ENCODE measurements at regions not wholly inside any gene's neighbourhood (a gene's known extent, or its start where the extent isn't known, plus 50 kb on each side); places are given as distances from the start of the nearest gene placed in this dataset.

DNA sequence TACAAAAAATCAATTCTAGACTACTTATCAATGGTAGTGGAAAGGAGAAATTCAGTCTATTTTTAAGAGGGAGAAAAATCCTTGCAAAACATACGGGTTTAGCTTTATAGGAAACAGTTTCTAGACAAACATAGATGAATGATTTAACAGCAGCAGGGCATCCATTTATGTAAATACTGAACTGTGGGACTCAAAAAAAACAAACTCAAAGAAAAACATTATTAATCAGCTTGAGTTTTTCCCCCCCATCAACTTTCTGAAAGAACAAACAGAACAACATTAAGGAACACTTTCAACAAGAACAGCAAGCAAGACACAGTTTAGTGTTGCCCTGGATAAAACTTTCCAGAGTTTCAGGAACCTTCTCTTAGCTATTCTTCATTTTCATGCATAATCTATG, 147.3 kb upstream of the KCNK2 start:
- no peak for DNase-seq

DNA sequence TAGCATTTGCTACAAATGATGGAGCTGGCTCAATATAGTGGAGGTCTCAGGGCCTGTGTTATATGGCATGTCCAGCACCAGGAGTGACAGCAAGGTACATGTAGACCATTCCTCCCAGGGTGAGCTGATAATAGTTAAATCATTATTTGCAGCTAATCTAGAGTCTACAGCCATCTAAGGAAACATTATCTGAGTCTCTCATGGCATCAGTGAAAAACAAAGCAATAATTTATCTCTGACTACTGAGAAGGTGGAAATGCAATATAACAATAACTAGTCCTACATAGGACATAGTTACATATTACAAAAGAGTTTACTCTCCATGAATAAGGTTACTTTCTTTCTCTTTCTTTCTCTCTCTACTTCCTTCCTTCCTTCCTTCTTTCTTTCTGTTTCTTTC, 143.4 kb upstream of the KCNK2 start:
- no peak for DNase-seq

DNA sequence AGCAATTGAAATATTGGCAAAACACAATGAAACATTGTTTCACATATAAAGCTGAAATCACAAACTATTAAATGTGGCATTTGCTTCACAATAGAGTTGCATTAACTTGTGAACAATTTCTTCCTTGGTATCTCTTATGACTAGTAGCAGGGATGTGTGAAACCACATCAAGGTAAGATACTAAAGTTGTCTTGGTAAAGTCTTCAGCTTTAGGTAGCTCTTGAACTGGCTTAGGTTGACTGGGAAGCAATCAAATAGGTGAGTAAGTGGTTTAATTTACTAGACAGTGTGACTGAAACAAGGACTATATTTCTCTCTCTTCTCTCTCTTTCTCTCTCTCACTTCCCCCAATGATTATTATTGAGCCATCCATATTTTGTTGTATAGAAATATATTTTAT, 141.5 kb upstream of the KCNK2 start:
- peak; percentile 3 for DNase-seq

DNA sequence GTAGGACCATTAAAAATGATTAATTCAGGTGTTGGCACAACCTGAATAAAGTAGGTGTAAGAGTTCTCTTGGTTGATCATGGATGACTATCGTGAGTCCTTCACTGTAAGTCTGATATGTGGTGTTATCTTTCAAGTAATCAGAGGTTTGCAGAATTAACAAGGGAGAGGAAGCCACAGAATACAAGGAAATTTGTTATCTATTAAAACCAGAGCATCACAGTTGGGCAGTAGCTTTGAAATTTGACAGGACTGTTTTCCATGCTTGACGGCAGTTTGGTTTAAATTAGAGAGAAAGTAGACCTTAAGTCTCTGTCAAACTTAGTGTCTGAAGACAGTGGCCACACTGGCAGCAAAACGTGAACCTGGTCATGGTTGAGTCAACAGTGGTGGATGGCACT, 139.5 kb upstream of the KCNK2 start:
- no peak for DNase-seq

DNA sequence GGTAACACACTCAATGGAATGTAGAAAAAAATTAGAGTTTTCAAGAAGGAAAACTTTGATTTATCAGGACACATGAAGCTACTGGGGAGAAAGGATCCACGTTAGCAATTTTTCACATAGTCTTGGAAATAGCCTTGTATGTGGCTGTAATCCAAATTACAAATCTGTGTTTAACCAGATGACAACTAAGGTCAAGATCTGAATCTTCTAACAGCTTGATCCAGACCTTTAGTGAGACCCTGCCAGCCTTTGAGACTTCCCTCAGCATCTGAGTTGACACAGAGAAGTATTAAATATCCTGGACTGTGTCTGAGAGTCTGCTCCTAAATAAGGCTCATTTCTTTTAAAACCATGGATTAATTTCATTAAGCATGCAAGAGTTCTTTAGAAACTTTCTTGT, 135.9 kb upstream of the KCNK2 start:
- DNase-seq: no peak

DNA sequence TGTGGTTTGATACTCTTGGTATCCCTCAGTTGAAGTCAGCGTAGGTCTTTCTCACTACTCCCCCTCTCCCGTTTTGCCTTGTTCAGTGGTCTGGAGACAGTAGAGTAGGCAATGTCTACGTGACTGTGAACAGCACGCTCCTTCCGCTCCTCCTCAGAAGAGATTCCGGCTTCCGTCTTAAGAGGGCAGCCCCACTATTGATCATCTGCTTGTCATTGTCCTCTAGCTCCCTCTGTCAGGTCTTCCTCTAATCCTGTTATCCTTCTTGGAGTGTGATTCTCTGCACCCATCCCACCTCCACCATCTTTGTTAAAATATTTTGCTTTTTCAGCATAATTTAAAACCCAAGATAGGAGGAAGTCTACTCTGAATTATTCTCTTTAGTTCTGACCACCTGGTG, 129.9 kb upstream of the KCNK2 start:
- no peak for DNase-seq

DNA sequence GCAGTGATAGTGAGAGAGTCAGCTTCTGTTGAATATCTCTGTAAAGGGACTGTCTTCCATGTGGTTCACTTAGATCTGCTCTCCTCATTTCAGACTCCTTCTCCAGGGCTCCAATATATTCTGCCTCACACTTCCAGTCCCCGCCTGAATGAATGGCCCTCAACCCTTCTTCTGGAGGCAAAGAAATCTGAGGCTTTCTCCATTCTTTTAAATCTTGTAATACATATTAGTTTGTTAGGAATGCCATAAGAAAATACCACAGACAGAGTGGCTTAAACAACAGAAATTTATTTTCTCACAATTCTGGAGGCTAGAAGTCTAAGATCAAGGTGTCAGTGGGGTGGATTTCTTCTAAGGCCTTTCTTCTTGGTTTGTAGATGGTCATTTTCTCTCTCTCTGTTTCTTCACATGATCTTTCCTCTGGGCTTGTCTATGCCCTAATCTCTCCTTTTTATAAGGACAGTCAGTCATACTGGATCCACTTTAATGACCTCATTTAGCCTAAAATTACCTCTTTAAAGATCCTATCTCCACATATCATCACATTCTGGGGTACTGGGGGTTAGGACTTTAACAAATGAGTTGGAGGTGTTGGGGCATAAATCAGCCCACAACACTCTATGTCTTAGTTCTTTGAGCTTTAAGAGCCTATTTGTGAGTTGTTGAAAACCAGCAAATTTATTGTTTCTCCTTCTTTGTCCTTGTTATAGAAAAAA, 128.5 kb upstream of the KCNK2 start:
- DNase-seq: no peak

DNA sequence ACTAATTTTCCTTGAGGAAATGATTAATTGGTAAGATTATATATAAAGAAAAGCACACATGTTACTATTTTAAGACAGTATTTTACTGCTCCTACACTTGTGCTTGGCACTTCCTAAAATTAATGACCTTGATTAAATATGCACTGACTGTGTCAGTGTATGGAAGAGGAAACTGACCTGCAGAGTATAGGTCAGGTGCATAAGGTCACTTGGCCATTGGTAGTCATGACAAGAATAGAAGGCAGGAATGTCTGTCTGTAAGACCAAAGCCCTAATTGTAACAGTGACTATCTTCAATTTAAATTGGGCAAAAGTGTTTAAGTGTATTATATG, 128.0 kb upstream of the KCNK2 start:
- DNase-seq: no peak

DNA sequence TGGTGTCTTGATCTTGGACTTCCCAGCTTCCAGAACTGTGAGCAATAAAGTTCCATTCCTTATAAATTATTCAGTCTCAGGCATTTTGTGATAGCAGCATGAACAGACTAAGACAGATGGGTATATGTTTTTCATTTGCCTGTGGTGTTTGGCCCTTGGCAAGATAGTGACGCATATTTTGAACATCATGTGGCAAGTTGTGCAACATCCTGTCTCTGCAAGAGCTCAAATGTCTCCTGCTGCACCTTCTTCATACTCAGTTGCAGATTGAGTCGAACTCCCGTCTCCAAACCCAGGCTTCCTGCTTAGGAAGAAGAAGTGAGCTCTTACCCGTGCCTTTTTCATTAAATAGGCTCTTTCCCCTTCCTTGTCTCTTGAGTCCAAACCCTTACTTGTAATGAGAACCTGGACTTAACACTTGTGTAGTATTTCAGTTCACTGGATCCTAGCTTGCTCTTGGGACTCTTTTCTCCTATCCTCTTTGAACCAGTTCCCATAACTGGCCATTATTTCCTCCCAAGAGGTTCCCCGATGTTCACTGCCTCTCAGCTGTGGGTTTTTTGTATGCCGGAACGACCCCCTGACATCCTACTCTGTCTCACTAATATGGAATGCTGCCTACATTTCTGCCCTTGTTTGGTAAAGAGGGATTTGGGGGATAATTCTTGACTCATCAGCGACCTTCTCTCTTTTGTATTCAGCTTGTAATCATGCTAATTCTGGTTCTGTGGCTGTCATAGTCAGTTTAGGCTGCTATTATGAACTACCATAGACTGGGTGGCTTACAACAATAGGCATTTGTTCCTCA, 125.0 kb upstream of the KCNK2 start:
- DNase-seq: peak; percentile 43

DNA sequence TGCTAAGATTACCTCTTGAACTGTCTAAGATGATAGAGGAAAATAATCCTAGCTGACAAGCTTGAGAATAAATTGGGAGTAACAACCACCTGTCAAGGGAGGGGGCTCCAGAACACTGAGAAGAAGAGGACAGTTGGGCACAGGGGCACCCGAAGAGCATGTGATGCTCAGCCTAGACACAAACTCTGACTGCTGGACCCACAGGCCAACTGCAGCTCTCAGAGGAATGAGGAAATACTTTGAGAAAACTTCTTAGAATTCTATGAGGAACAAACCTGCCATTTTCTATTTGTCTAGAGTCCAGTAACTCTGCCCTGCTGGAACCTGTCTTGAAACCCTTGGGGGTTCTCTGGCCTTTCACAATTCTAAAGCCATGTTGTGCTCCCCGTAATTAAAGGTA, 124.1 kb upstream of the KCNK2 start:
- DNase-seq: no peak

DNA sequence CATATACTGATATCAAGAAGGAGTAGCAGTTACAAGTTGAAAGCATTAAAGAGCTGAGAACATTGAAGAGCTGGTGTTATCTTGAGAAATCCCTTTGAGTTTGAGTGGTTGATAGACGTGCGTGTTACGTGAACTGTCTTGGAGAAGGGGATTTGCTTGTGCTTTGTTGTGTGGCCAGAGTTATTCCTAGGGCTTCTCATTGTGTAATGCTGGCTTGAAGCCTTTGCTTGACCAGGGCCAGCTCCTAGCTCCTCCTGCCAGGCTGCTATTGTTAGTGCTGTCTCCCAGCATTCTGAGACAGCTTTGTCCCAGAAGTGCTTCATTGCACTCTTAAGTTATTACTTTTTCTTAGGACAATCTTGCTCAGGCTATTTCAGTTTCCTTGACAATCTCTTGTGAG, 116.2 kb upstream of the KCNK2 start:
- no peak for DNase-seq

DNA sequence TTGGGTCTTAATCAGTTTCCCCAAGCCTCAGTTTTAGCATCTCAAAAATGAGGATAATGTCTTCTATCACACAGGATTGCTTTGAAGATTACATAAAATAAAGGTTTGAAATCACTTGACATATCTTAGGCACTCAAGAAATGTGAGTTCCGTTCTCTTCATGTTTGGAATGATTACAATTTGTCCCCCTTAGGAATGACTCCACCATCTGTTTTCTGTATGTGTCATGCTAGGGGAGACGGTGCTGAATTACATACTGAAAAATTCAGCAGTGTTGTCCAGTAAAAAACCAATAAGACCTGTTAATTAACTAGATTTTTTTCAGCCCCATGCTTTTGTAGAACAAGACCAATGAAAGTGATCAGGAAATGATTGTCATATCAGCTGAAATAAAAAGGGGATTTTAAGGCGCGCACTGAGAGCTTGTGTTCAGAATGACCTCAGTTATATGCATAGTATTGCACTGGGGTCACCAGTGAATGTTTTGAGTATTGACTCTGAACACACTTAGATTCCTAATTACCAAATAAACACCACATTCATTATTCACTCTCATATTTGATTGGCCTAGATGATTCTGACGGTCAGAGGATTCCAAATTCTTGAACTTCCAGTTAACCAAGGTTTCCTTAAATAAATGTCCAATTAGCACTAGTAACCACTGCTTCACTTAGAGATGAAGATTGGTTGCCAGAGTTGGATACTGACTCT, 114.5 kb upstream of the KCNK2 start:
- no peak for DNase-seq

DNA sequence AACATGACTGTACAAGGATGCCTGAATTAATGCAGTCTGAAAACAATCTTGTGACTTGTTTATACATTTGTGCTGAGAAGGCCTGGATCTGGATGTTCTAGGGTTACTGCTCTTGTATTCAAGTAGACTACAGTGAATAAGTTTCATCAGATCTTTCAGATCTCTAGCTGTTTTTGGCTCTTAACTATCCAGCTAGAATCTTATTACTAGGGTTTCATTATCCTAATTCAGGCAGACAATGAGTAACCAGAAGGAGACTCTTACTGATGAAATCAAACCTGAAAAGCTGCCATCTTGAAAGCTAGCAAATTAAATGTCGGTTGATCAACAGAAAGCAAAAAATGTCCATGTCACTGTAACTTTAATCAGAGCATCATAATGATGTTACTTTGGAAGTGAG, 112.5 kb upstream of the KCNK2 start:
- no peak for DNase-seq

DNA sequence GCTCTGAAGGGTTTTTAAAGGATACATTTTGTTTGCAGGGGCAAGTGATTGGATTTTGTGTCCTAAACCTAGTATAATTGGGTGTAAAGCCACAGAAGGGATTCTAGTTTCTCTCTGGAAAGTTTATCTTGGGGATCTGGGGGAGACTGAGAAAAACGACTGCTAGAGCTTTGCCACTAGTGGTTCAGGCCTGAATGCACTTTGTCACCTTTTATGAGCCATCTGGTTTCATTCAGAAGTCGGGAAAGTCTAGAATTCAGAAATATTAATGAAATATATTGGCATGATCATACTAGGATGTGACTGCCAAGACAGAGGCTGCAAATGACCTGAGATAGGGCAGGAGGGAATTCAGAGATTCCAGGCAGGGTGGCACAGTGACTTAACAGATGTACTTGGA, 111.5 kb upstream of the KCNK2 start:
- no peak for DNase-seq

DNA sequence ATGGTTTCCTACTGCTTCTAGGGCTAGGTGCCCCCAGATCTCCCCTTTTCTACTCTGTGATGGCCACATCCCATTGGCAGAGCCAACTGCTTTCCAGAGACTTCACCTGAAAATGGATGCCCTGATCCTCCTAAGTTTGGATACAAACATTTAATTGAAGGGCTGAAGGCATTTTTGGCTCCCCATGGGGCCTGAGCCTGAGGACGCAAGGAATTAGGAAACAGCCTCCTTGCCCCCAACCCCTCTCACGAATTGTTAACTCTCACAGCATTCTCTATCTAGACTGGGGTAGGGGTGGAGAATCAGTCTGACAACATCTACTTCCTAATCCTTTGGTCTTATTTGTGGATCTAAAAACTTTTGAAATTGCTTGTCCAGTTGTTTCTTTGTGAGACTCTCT, 108.5 kb upstream of the KCNK2 start:
- no peak for DNase-seq

DNA sequence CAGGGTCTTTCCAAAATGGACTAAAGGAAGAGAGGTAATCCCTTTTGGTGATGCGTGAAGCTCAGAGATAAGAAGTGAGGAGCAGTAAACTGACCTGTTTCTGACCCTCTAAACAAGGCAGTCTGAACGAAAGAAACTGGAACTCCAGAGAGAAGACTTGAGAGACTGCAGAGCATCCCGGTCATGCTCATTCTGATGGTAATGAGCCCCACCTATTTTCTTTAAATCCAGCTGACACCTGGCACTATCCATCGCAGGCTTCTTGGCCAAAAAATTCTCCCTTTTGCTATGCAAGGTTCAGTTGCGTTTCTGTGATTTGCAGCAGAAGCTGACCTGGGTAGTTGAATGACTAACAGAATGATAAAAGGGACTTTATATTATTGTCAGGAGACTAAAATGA, 105.9 kb upstream of the KCNK2 start:
- no peak for DNase-seq

DNA sequence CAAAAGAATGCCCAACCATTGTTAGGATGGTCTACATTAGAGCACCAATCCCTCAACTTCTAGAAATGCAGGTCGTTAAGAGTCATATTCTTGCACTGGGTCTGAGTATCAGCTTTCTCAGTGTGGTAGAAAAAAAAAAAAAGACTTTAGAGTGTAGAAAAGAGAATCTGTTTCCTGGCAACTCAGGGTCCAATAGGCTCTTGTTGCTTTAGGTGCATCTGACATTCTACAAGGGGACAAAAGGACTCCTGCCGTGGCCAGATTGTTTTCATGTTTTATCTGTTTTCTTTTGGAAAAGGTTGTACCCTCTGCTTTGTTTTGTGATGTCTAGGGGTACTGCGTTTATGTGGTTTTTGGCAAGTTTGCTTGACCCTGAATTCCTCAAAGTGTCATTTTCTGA, 105.4 kb upstream of the KCNK2 start:
- DNase-seq: no peak

DNA sequence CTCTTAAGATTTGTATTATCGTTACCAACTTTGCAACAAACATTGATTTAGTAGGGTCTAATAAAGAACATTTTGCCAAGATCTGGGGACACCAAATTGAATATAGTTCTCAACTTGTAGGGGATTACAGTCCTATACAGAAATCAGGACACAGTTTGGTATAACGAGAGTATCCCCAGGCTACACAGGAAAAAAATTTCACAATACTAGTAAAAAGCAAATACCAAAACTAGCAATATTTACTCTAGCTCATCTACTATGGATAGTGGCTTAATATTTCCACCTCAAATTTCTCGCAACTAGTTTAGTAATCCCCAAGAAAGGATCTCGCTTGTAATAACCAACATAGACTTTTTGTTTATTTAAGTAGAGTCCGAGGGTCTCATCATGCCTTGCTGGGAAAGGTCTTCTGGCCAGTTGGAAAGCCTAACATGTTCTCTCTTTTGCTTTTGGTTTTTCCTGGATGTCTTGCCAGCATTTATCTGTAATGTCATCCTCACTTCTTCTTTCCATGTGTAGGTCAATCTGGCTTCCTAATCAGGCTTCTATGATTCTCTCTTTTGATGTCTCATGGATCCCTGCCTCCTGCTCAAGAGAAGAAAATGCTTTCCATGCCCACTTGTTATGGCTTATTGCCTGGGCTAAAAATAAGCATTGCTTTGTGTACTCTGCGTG, 104.7 kb upstream of the KCNK2 start:
- DNase-seq: no peak

DNA sequence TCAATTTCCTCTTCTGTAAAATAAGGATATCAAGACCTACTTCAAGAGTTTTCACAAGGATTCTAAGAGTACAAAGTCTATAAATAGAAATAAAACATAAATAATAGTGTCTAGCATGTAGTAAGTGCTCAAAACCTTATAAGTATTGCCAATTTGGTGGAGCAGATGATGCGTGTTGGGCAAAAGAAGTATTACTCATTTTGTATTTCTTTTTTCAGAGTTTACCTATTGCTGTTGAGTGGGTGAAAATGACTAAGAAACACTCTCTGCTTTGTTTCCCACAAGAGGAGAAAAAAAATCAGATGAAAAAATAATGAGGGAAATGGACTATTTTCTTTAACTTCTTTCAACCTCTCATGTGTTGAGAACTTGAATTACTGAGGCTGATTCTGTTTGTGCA, 103.3 kb upstream of the KCNK2 start:
- DNase-seq: no peak

DNA sequence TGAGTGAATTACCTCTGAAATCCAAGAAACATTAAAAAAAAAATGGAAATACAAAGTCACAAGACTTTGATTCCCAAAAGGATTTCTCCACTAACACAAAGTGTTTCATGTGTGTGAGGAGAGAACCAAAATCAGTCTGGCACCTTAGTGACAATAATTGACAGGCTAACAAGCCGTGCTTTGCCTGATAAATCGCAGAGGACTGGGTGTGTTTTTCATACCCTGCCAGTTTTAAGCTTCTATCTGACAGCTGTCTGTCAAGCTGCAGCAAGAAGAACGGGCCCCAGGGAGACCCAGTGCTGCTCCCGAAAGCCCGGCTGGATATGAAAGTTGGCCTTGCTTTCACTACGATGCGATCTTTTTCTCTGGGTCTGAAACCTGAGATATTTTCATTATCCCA, 101.6 kb upstream of the KCNK2 start:
- no peak for DNase-seq

DNA sequence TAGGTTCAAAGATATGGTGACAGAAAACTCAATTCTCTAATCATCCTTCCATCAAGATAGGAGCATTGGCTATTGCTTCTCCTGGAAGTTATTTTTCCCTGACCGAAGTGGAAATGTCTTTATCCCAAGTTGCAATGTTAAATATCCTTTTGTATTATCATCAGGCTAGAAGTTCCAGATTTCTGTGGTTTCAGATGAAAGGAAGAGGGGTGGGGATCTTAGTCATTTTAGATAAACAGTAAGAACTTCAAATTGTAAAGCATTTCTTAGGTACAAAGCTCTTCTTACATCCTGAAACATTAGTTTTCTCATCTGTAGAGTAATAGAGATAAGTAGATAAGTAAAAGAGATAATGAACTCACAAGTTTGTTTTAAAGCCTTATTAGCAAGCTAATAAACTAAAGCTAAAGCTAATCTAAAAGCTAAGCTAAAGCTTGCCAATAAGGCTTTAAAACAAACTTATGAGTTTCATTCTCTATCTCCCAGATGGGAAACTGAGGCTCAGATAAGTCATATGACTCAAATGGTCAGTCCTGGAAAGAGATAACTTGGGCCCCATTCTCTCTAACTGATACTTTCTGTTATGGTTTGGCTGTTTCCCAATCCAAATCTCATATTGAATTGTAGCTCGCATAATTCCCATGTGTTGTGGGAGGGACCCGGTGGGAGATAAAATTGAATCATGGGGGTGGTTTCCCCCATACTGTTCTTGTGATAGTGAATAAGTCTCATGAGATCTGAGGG, 99.2 kb upstream of the KCNK2 start:
- no peak for DNase-seq

DNA sequence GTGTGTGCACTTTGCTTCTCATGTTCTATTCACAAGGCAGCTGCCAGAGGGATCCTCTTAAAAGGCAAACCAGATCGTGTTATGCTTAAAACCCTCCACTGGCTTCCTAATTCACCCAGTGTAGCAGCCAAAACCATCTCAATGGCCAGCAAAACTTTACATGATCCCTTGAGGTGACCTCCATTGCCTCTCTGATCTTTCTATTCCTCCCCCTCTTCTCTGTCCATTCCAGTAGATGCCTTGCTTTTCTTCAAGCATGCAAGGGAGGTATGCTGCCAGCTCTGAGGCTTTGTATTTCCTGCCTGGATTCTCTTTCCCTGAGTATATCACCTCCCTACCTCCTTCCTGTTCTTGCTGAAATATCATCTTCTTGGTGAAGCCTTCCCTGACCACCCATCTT, 93.2 kb upstream of the KCNK2 start:
- no peak for DNase-seq

DNA sequence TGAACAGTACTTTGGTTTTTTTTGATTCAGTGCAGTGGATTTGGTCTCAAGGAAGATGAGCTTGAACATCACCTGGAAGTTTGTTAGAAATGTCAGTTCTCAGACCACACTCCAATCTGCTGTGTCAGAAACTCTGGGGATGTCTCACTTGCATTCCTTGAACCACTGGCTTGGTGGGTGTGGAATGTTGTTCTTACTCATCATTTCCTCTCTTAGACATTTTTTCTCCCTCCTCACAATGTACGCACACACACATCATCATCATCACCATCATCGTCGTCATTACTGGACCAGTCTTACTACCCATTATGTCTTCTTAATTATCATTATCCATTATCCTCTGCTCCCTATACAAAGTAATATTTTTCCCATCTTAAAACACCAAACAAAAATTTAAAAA, 91.9 kb upstream of the KCNK2 start:
- DNase-seq: no peak

Data from activated CD4-positive, alpha-beta T cell treated with anti-CD3 and anti-CD28 coated beads, Interleukin-2, amount 50 U/mL, for 16 hours (primary cell).